ENCODE measurements at regions not wholly inside any gene's neighbourhood (a gene's known extent, or its start where the extent isn't known, plus 50 kb on each side); places are given as distances from the start of the nearest gene placed in this dataset.

DNA sequence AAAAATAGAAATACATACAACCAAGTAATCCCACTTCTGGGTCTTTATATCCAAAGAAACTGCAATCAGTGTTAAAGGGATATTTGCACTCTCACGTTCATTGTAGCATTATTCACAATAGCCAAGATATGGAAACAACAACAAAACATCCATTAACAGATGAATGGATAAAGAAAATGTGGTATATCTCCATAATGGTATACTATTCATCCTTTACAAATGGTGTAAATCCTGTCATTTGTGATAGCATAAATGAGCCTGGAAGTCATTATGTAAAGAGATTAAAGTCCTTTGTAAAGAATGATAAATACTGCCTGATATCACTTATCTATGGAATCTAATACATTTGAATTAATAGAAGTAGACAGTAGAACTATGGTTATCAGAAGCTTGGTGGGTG, 327.7 kb downstream of the UTRN start:
- POLR2A ChIA-PET = no interaction called here
- TF ChIP-seq, protein P1, sequence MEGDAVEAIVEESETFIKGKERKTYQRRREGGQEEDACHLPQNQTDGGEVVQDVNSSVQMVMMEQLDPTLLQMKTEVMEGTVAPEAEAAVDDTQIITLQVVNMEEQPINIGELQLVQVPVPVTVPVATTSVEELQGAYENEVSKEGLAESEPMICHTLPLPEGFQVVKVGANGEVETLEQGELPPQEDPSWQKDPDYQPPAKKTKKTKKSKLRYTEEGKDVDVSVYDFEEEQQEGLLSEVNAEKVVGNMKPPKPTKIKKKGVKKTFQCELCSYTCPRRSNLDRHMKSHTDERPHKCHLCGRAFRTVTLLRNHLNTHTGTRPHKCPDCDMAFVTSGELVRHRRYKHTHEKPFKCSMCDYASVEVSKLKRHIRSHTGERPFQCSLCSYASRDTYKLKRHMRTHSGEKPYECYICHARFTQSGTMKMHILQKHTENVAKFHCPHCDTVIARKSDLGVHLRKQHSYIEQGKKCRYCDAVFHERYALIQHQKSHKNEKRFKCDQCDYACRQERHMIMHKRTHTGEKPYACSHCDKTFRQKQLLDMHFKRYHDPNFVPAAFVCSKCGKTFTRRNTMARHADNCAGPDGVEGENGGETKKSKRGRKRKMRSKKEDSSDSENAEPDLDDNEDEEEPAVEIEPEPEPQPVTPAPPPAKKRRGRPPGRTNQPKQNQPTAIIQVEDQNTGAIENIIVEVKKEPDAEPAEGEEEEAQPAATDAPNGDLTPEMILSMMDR (IDR thresholded peaks at IDR 0.05; ENCODE audit: low read depth, low read length) = no peak
- Histone ChIP-seq H3K27ac (ENCODE audit: low read depth, low read length) (no peak overlapping the region), H3K9me3 (ENCODE audit: control insufficient read depth, insufficient read depth, low read length) (no peaks in the 10 kb centered on the region), H3K4me3 (ENCODE audit: low read depth, low read length) (no peak overlapping the region), H3K27me3 (ENCODE audit: control insufficient read depth, insufficient read depth, low read length) (no peaks in the 10 kb centered on the region)
- CTCF ChIA-PET = no interaction called here
- no peak for DNase-seq (ENCODE audit: low read depth, low spot score)

DNA sequence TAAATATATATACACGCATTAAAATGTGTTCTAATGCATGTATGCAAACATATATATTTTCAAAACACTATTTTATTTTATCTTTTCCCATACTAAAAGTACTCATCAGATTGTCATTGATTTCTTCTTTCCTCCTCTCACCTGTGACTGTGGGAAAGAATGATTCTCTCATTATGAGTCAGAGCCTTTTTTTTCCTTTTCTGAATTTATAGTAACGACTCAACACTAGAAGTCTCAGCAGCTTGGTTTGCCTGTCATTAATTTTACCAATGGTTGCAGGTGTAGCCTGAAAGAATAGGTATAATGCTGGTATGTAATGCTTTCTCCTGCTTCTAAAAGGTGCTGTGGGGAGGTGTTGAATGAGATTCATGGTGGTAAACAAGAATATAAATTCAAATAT, 328.7 kb downstream of the UTRN start:
- TF ChIP-seq, protein P1 (IDR thresholded peaks at IDR 0.05; ENCODE audit: low read depth, low read length) = no peak
- no peaks in the 10 kb centered on the region for H3K27me3 ChIP-seq (ENCODE audit: control insufficient read depth, insufficient read depth, low read length)
- H3K4me3 ChIP-seq (ENCODE audit: low read depth, low read length) = no peak overlapping the region
- ChIA-PET POLR2A (no interaction called here), CTCF (interaction anchor here (1.9 kb wide), 1 partner anchor 28 kb away, joined by 7 read pairs; no protein-coding TSS in a partner anchor)
- no peak for DNase-seq (ENCODE audit: low read depth, low spot score)
- H3K9me3 ChIP-seq (ENCODE audit: control insufficient read depth, insufficient read depth, low read length) = no peaks in the 10 kb centered on the region
- H3K27ac ChIP-seq (ENCODE audit: low read depth, low read length) = no peak overlapping the region

DNA sequence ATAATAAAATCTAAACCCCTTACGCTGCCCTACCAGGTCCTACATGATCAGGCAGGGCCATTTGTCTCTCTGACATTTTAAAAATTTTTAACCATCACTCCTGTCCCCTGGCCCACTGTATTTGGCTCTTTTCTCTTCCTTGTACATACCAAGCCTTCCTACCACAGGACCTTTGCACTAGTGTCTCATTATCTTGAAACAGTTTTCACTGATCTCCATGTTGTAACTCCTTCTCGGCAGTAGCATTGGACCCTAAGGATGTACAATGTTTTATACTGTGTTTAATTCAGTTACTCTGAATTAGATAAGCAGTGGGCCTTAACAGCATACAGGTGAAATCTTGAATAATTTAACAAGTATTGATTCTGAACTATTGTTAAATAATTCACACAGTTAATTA, 330.7 kb downstream of the UTRN start:
- Histone ChIP-seq H3K9me3 (ENCODE audit: control insufficient read depth, insufficient read depth, low read length) (no peaks in the 10 kb centered on the region), H3K27ac (ENCODE audit: low read depth, low read length) (no peak overlapping the region), H3K4me3 (ENCODE audit: low read depth, low read length) (no peak overlapping the region), H3K27me3 (ENCODE audit: control insufficient read depth, insufficient read depth, low read length) (no peaks in the 10 kb centered on the region)
- TF ChIP-seq, protein P1 (IDR thresholded peaks at IDR 0.05; ENCODE audit: low read depth, low read length) = no peak
- CTCF ChIA-PET = interaction anchor here (1.9 kb wide), 1 partner anchor 30 kb away, joined by 7 read pairs; no protein-coding TSS in a partner anchor
- DNase-seq (ENCODE audit: low read depth, low spot score) = no peak
- POLR2A ChIA-PET = no interaction called here

DNA sequence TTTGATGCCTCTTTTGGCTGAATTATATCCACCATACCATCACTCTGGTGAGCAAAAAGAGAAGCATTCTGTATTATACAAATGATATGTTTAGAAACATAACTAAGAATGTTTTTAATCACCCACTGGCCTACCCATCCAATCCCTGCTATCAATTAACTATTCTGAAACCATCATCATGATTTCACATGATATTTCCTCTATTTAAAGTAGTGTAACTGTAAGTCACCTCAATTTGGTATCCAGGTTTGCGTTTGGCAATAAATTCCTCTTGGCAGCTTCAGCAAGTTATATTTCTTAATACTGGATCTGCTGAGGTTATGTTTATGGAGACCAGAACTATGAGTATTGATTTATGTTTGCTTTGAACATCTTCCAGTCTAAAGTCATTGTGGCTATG, 332.1 kb downstream of the UTRN start:
- CTCF ChIA-PET = interaction anchor here (1.4 to 1.6 kb wide), 2 partner anchors 32 to 33 kb away, joined by 3 to 6 read pairs; no protein-coding TSS in a partner anchor
- H3K27ac ChIP-seq (ENCODE audit: low read depth, low read length) = no peak overlapping the region
- no peaks in the 10 kb centered on the region for H3K9me3 ChIP-seq (ENCODE audit: control insufficient read depth, insufficient read depth, low read length)
- no peaks in the 10 kb centered on the region for H3K27me3 ChIP-seq (ENCODE audit: control insufficient read depth, insufficient read depth, low read length)
- TF ChIP-seq, protein P1 (IDR thresholded peaks at IDR 0.05; ENCODE audit: low read depth, low read length) = no peak
- DNase-seq (ENCODE audit: low read depth, low spot score) = no peak
- H3K4me3 ChIP-seq (ENCODE audit: low read depth, low read length) = no peak overlapping the region
- POLR2A ChIA-PET = no interaction called here

DNA sequence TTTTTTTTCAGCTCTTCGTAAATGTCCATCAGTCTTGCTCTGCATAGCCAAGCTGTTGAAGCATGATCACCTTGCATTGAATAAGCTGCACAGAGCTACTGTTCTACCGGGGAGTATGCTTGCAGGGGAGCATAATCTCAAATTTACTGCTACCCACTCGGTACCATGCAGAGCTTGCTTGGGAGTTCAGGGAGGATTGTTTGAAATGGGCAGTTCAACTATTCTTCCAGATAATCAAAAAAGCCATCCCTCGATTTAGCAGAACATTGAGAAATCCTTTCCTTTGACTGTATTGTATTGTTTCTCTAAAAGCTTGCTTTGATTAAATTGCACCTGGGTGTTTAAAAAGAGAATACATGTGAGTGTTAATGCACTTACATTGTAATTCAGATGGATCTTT, 332.6 kb downstream of the UTRN start:
- H3K4me3 ChIP-seq (ENCODE audit: low read depth, low read length) = no peak overlapping the region
- H3K9me3 ChIP-seq (ENCODE audit: control insufficient read depth, insufficient read depth, low read length) = no peaks in the 10 kb centered on the region
- no peaks in the 10 kb centered on the region for H3K27me3 ChIP-seq (ENCODE audit: control insufficient read depth, insufficient read depth, low read length)
- TF ChIP-seq, protein P1 (IDR thresholded peaks at IDR 0.05; ENCODE audit: low read depth, low read length) = no peak
- no peak overlapping the region for H3K27ac ChIP-seq (ENCODE audit: low read depth, low read length)
- CTCF ChIA-PET = interaction anchor here (1.4 to 1.6 kb wide), 2 partner anchors 32 to 33 kb away, joined by 3 to 6 read pairs; no protein-coding TSS in a partner anchor
- no peak for DNase-seq (ENCODE audit: low read depth, low spot score)
- POLR2A ChIA-PET = no interaction called here

Measured in AG04450 (cell line).